ENCODE measurements at regions not wholly inside any gene's neighbourhood (a gene's known extent, or its start where the extent isn't known, plus 50 kb on each side); places are given as distances from the start of the nearest gene placed in this dataset.
A peak's percentile ranks its signal among the peaks of the same experiment; 100 is the strongest.

DNA sequence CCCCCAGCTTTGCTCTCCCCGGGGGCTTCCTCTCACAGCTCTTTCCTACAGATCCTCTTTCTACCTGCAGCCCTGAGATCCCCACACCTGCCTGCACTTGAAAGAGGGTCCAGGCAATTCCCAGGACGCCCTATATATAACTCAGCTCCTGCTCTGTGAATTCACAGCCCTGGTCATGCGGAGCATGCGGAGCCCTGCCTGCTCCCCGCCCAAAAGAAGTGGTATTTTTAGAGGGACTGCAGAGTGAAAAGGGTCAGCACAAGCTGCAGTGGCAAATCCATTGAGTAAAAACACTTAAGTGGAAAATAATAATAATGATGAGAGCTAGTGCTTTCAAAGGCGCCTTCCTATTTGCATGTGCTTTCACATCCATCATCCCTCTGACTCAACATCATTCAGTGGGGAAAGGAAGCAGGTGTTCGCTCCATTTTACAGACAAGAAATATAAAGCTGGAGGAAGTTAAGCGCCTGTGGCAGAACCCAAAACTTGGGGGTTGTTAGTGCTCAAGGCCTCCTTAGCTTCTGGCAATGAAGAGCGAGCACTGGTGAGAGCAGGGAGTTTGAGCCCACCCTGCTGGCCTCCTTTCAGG, 76.3 kb upstream of the LIPC start (continued):
- TF ChIP-seq, protein P1, sequence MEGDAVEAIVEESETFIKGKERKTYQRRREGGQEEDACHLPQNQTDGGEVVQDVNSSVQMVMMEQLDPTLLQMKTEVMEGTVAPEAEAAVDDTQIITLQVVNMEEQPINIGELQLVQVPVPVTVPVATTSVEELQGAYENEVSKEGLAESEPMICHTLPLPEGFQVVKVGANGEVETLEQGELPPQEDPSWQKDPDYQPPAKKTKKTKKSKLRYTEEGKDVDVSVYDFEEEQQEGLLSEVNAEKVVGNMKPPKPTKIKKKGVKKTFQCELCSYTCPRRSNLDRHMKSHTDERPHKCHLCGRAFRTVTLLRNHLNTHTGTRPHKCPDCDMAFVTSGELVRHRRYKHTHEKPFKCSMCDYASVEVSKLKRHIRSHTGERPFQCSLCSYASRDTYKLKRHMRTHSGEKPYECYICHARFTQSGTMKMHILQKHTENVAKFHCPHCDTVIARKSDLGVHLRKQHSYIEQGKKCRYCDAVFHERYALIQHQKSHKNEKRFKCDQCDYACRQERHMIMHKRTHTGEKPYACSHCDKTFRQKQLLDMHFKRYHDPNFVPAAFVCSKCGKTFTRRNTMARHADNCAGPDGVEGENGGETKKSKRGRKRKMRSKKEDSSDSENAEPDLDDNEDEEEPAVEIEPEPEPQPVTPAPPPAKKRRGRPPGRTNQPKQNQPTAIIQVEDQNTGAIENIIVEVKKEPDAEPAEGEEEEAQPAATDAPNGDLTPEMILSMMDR (IDR thresholded peaks at IDR 0.05), result no peak
- TF ChIP-seq TP53 (CRISPR knock-in tag; IDR thresholded peaks at IDR 0.05), result no peak
- TF ChIP-seq, protein P2, sequence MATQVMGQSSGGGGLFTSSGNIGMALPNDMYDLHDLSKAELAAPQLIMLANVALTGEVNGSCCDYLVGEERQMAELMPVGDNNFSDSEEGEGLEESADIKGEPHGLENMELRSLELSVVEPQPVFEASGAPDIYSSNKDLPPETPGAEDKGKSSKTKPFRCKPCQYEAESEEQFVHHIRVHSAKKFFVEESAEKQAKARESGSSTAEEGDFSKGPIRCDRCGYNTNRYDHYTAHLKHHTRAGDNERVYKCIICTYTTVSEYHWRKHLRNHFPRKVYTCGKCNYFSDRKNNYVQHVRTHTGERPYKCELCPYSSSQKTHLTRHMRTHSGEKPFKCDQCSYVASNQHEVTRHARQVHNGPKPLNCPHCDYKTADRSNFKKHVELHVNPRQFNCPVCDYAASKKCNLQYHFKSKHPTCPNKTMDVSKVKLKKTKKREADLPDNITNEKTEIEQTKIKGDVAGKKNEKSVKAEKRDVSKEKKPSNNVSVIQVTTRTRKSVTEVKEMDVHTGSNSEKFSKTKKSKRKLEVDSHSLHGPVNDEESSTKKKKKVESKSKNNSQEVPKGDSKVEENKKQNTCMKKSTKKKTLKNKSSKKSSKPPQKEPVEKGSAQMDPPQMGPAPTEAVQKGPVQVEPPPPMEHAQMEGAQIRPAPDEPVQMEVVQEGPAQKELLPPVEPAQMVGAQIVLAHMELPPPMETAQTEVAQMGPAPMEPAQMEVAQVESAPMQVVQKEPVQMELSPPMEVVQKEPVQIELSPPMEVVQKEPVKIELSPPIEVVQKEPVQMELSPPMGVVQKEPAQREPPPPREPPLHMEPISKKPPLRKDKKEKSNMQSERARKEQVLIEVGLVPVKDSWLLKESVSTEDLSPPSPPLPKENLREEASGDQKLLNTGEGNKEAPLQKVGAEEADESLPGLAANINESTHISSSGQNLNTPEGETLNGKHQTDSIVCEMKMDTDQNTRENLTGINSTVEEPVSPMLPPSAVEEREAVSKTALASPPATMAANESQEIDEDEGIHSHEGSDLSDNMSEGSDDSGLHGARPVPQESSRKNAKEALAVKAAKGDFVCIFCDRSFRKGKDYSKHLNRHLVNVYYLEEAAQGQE (IDR thresholded peaks at IDR 0.05), result no peak
- no peak for TF ChIP-seq RAD21 (conservative IDR thresholded peaks at IDR 0.05 in 1 of 2, IDR thresholded peaks at IDR 0.05 in 1 of 2)
- TF ChIP-seq FOSL2 (IDR thresholded peaks at IDR 0.05), result no peak
- TF ChIP-seq FOSL2 (CRISPR knock-in tag; IDR thresholded peaks at IDR 0.05), result no peak
- no peak for TF ChIP-seq TFCP2L1 (CRISPR knock-in tag; IDR thresholded peaks at IDR 0.05)
- no peak for TF ChIP-seq MAFK (IDR thresholded peaks at IDR 0.05; ENCODE audit: partially characterized antibody)
- TF ChIP-seq, protein P3, sequence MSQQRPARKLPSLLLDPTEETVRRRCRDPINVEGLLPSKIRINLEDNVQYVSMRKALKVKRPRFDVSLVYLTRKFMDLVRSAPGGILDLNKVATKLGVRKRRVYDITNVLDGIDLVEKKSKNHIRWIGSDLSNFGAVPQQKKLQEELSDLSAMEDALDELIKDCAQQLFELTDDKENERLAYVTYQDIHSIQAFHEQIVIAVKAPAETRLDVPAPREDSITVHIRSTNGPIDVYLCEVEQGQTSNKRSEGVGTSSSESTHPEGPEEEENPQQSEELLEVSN (IDR thresholded peaks at IDR 0.05; ENCODE audit: borderline replicate concordance, low read depth), result no peak
- TF ChIP-seq HOXB5 (CRISPR knock-in tag; IDR thresholded peaks at IDR 0.05), result no peak

DNA sequence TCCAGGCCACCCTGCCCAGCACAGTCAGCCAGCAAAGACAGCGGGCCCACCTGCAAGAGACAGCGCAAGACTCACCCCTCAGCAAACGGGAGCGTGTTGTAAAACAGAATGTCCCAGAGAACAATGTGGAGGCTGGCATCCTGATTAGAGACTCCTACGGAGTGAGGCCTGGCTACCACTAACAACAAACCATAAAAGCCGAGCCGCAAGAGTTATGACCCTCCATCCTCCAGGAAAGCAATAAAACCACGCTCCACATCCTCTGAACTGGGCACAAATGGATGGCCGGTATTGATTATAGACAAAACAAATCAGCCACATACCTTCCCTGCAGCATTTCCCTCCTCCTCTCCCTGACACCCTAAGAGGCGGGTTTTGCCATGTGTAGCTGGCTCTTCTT, 75.8 kb upstream of the LIPC start:
- Histone ChIP-seq H3K4me2 (no peak overlapping the region), H3K9me3 (no peaks in the 10 kb centered on the region), H3K4me1 (peaks cover 6% of the 10 kb centered on the region; the same call in 1 of the 3 replicates), H3K27ac (0 out of 6 replicates have a peak overlapping the region, but pooled peaks of 1 of the 2 experiments have one; percentile 14), H3K4me3 (no peak overlapping the region)
- ChIA-PET CTCF (interaction anchor here (0.7 to 1.8 kb wide), 4 partner anchors 13 to 111 kb away, joined by 3 to 4 read pairs (median 3); no protein-coding TSS in a partner anchor), POLR2A (no interaction called here)
- DNase-seq (ENCODE audit: low read depth in 1 of 2, low spot score in 1 of 2), result no peak
- ATAC-seq, result no peak
- 95% methylated on average over 10 of the region's 10 CpGs for WGBS (ENCODE audit: missing lambda C conversion rate)
- no peak for TF ChIP-seq POLR2AphosphoS2 (conservative IDR thresholded peaks at IDR 0.05; ENCODE audit: low read length)
- TF ChIP-seq HOXA7 (CRISPR knock-in tag; IDR thresholded peaks at IDR 0.05), result no peak
- no peak for TF ChIP-seq MAZ (IDR thresholded peaks at IDR 0.05; ENCODE audit: borderline replicate concordance, low read depth, low read length)
- TF ChIP-seq TP53 (CRISPR knock-in tag; IDR thresholded peaks at IDR 0.05), result no peak
- TF ChIP-seq BHLHE40 (IDR thresholded peaks at IDR 0.05; ENCODE audit: low read depth, low read length), result no peak
- TF ChIP-seq, protein P3 (IDR thresholded peaks at IDR 0.05; ENCODE audit: borderline replicate concordance, low read depth), result no peak
- no peak for TF ChIP-seq ESRRA (IDR thresholded peaks at IDR 0.05; ENCODE audit: borderline replicate concordance, low read length)
- no peak for TF ChIP-seq CBX8 (IDR thresholded peaks at IDR 0.05)
- no peak for TF ChIP-seq RAD21 (conservative IDR thresholded peaks at IDR 0.05 in 1 of 2, IDR thresholded peaks at IDR 0.05 in 1 of 2)
- no peak for TF ChIP-seq KDM1A (IDR thresholded peaks at IDR 0.05; ENCODE audit: low read depth)
- no peak for FAIRE-seq
